H9 (cell line): ENCODE measurements at regions not wholly inside any gene's neighbourhood (a gene's known extent, or its start where the extent isn't known, plus 50 kb on each side); places are given as distances from the start of the nearest gene placed in this dataset.

Experiments used
- DNase-seq: peaks from one replicate; pipeline ENCODE4 v3.0.0-alpha.2; 2017
- H2AFZ ChIP-seq: one replicate; pipeline ENCODE4 v1.6.1; 2013; ENCODE audit warnings: mild to moderate bottlenecking, low read length, control low read depth, moderate library complexity
- H2AK5ac ChIP-seq: 2 replicates; pipeline ENCODE4 v1.6.1; 2013; ENCODE audit warnings: low read length, control low read depth, mixed read lengths; ENCODE audit not compliant: insufficient read length
- H2BK120ac ChIP-seq: one replicate; pipeline ENCODE4 v1.6.1; 2013; ENCODE audit warnings: low read depth, mild to moderate bottlenecking, low read length, control low read depth, inconsistent platforms; ENCODE audit not compliant: poor library complexity, severe bottlenecking
- H2BK12ac ChIP-seq: 2 replicates; pipeline ENCODE4 v1.6.1; 2013; ENCODE audit warnings: low read length, control low read depth, mixed read lengths, low read depth; ENCODE audit not compliant: insufficient read length
- H2BK15ac ChIP-seq: 2 replicates; pipeline ENCODE4 v1.6.1; 2013; ENCODE audit warnings: low read depth, low read length, control low read depth
- H2BK20ac ChIP-seq: one replicate; pipeline ENCODE4 v1.6.1; 2013; ENCODE audit warnings: low read depth, mild to moderate bottlenecking, low read length, control low read depth, inconsistent platforms; ENCODE audit not compliant: poor library complexity, severe bottlenecking
- H2BK5ac ChIP-seq: 2 replicates; pipeline ENCODE4 v1.6.1; 2013; ENCODE audit warnings: low read length, control low read depth, mixed read lengths; ENCODE audit not compliant: insufficient read length
- H3K14ac ChIP-seq: 2 replicates; pipeline ENCODE4 v1.6.1; 2013; ENCODE audit warnings: low read length, control low read depth; ENCODE audit not compliant: insufficient read depth
- H3K18ac ChIP-seq: 2 replicates; pipeline ENCODE4 v1.6.1; 2013; ENCODE audit warnings: low read depth, mild to moderate bottlenecking, mixed read lengths, low read length, control low read depth; ENCODE audit not compliant: insufficient read length
- H3K23ac ChIP-seq: 2 replicates; pipeline ENCODE4 v1.6.1; 2013; ENCODE audit warnings: low read length, control low read depth, mixed read lengths, low read depth; ENCODE audit not compliant: insufficient read length
- H3K23me2 ChIP-seq: 2 replicates; pipeline ENCODE4 v1.6.1; 2013; ENCODE audit warnings: low read depth, mild to moderate bottlenecking, mixed read lengths, low read length, control low read depth; ENCODE audit not compliant: insufficient read length, poor library complexity, severe bottlenecking
- H3K27ac ChIP-seq: 2 replicates; pipeline ENCODE4 v1.5.1; 2013; ENCODE audit warnings: low read length, control low read depth, mixed read lengths, low read depth; ENCODE audit not compliant: insufficient read length
- H3K27me3 ChIP-seq: 2 replicates; pipeline ENCODE4 v1.6.1; 2013; ENCODE audit warnings: low read length, control low read depth, inconsistent platforms; ENCODE audit not compliant: insufficient read depth
- H3K4ac ChIP-seq: 2 replicates; pipeline ENCODE4 v1.6.1; 2013; ENCODE audit warnings: low read depth, mild to moderate bottlenecking, control low read depth, inconsistent platforms, low read length, moderate library complexity
- H3K4me1 ChIP-seq: 2 replicates; pipeline ENCODE4 v1.6.1; 2013; ENCODE audit warnings: low read length, control low read depth, inconsistent platforms; ENCODE audit not compliant: insufficient read depth
- H3K4me2 ChIP-seq: 2 replicates; pipeline ENCODE4 v1.6.1; 2013; ENCODE audit warnings: low read length, control low read depth, mixed read lengths; ENCODE audit not compliant: insufficient read length, insufficient read depth
- H3K56ac ChIP-seq: 2 replicates; pipeline ENCODE4 v1.6.1; 2013; ENCODE audit warnings: low read depth, mild to moderate bottlenecking, mixed read lengths, low read length, control low read depth; ENCODE audit not compliant: insufficient read length
- H3K79me1 ChIP-seq: 2 replicates; pipeline ENCODE4 v1.6.1; 2013; ENCODE audit warnings: low read depth, mild to moderate bottlenecking, moderate library complexity, low read length, control low read depth, inconsistent platforms; ENCODE audit not compliant: insufficient read depth, poor library complexity, severe bottlenecking
- H3K79me2 ChIP-seq: 2 replicates; pipeline ENCODE4 v1.6.1; 2013; ENCODE audit warnings: low read length, control low read depth, inconsistent platforms; ENCODE audit not compliant: insufficient read depth
- H3K9ac ChIP-seq: 2 replicates; pipeline ENCODE4 v1.6.1; 2013; ENCODE audit warnings: low read length, control low read depth, mixed read lengths; ENCODE audit not compliant: insufficient read length; ENCODE audit errors: extremely low read depth
- H3K9me3 ChIP-seq: one replicate; pipeline ENCODE4 v1.6.1; 2013; ENCODE audit warnings: low read depth, low read length, inconsistent platforms; ENCODE audit not compliant: control insufficient read depth
- H3T11ph ChIP-seq: one replicate; pipeline ENCODE4 v1.6.1; 2013; ENCODE audit warnings: mild to moderate bottlenecking, low read length, control low read depth, inconsistent platforms
- H4K20me1 ChIP-seq: one replicate; pipeline ENCODE4 v1.6.1; 2013; ENCODE audit not compliant: control insufficient read depth, insufficient read length, insufficient read depth
- H4K5ac ChIP-seq: 2 replicates; pipeline ENCODE4 v1.6.1; 2013; ENCODE audit warnings: low read depth, mild to moderate bottlenecking, mixed read lengths, low read length, control low read depth; ENCODE audit not compliant: insufficient read length
- H4K8ac ChIP-seq: replicated peaks from 2 replicates; pipeline ENCODE4 v1.6.1; 2013; ENCODE audit warnings: low read length, control low read depth, mixed read lengths, low read depth; ENCODE audit not compliant: insufficient read length
- H4K91ac ChIP-seq: 2 replicates; pipeline ENCODE4 v1.6.1; 2013; ENCODE audit warnings: low read depth, mild to moderate bottlenecking, moderate library complexity, mixed read lengths, low read length, control low read depth; ENCODE audit not compliant: insufficient read length
- H3K27ac Mint-ChIP-seq, 3 experiments: 2 replicates in 2 of 3; 3 replicates in 1 of 3; pipeline ENCODE4 v1.8.0; 2020 to 2021; ENCODE audit warnings: mixed read lengths in 3 of 3, mild to moderate bottlenecking in 1 of 3, moderate library complexity in 1 of 3
- H3K27me3 Mint-ChIP-seq: 2 replicates; pipeline ENCODE4 v1.8.0; 2021; ENCODE audit warnings: low read depth, mild to moderate bottlenecking, moderate library complexity, mixed read lengths
- H3K36me3 Mint-ChIP-seq, 3 experiments: 2 replicates in 2 of 3; 3 replicates in 1 of 3; pipeline ENCODE4 v1.8.0; 2020 to 2021; ENCODE audit warnings: low read depth in 3 of 3, mixed read lengths in 3 of 3; ENCODE audit not compliant: insufficient read depth in 1 of 3
- H3K4me1 Mint-ChIP-seq, 2 experiments: 2 replicates each; pipeline ENCODE4 v1.8.0; 2020; ENCODE audit warnings: mixed read lengths in 2 of 2
- H3K4me3 Mint-ChIP-seq, 2 experiments: 2 replicates in 1 of 2; 3 replicates in 1 of 2; pipeline ENCODE4 v1.8.0; 2020 to 2021; ENCODE audit warnings: mild to moderate bottlenecking in 2 of 2, mixed read lengths in 2 of 2, moderate library complexity in 1 of 2
- H3K9me3 Mint-ChIP-seq, 2 experiments: 2 replicates in 1 of 2; 3 replicates in 1 of 2; pipeline ENCODE4 v1.8.0; 2020; ENCODE audit warnings: mild to moderate bottlenecking in 2 of 2, mixed read lengths in 2 of 2, moderate library complexity in 1 of 2
- CTCF ChIP-seq: fragments of 200-600 bp; sonication (generic); conservative IDR thresholded peaks from 3 replicates; pipeline ENCODE4 v1.8.0; 2021; ENCODE audit warnings: antibody characterized with exemption, mild to moderate bottlenecking
- WGBS: extraction: QIAGEN DNeasy Blood & Tissue Kit; methylation state at CpG from one replicate; pipeline ENCODE4 v1.1.7; 2013; ENCODE audit warnings: missing lambda C conversion rate, low lambda C conversion rate, mixed read lengths; ENCODE audit not compliant: insufficient read length; ENCODE audit errors: extremely low coverage; 5-methylcytosine and 5-hydroxymethylcytosine counted together

- Histone ChIP-seq H3K18ac (no peak overlapping the region), H3K79me1 (no peaks in the 10 kb centered on the region), H2BK12ac (no peak overlapping the region), H3K9me3 (no peaks in the 10 kb centered on the region), H3K4me2 (no peak overlapping the region), H2BK5ac (no peak overlapping the region), H2AFZ (no peak overlapping the region), H4K5ac (no peak overlapping the region), H2BK20ac (no peak overlapping the region), H2BK120ac (no peak overlapping the region), H4K20me1 (no peaks in the 10 kb centered on the region), H3K23me2 (no peaks in the 10 kb centered on the region), H4K8ac (no peak overlapping the region), H2BK15ac (no peak overlapping the region), H3K23ac (no peak overlapping the region), H3K14ac (no peak overlapping the region), H4K91ac (no peak overlapping the region), H2AK5ac (no peak overlapping the region), H3K56ac (no peak overlapping the region), H3K79me2 (no peaks in the 10 kb centered on the region), H3K9ac (no peak overlapping the region), H3T11ph (no peak overlapping the region), H3K27me3 (no peaks in the 10 kb centered on the region), H3K27ac (no peak overlapping the region), H3K4ac (no peak overlapping the region), H3K4me1 (peaks cover 3% of the 10 kb centered on the region; the same call in 1 of the 2 replicates)
- Mint-ChIP-seq H3K4me1 (peaks cover 24 to 28% of the 10 kb centered on the region in 2 experiments), H3K27ac (no peak overlapping the region), H3K27me3 (peaks cover 4% of the 10 kb centered on the region), H3K9me3 (no peaks in the 10 kb centered on the region; a peak in 1 of 5 replicates), H3K4me3 (no peak overlapping the region), H3K36me3 (no peaks in the 10 kb centered on the region; a peak in 1 of 7 replicates)
- TF ChIP-seq CTCF = no peak
- DNase-seq = no peak
- WGBS = no CpG with 5 or more reads among the region's 2 CpGs
These were observed 396.0 kb upstream of the SMIM21 start for GRCh38 chr18:75823471-75823870.
